GM15510 (cell line): ENCODE measurements at regions not wholly inside any gene's neighbourhood (a gene's known extent, or its start where the extent isn't known, plus 50 kb on each side); places are given as distances from the start of the nearest gene placed in this dataset.

Experiments used
- POLR2A ChIP-seq: IDR thresholded peaks from 3 replicates; pipeline ENCODE4 v1.6.1; 2011; ENCODE audit warnings: borderline replicate concordance; ENCODE audit not compliant: insufficient read length; ENCODE audit errors: extremely low read depth

DNA sequence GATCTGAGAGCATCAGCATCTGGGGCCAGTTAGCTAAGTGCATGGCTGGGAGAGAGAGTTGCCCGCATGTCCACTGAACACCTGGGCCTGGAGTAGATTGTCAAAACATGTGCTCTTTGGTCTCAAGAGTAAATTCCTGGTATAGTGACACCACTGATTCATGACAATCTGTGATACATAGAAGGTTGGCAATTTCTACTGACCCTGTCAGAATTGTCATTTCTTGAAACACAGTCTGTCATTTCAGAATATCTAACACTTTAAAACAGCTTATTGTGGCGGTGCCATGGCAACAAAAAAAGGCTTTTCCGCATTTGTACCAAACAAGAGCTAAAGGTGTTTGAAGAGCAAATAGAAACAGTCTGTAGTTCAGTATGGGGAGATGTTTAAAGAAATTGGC, 186.4 kb upstream of the FAM78B start:
- TF ChIP-seq POLR2A, result no peak

GRCh38 chr1:166354406-166354805, 187.6 kb upstream of the FAM78B start:
- TF ChIP-seq POLR2A, result no peak

GRCh38 chr1:166365081-166365480, 198.3 kb upstream of the FAM78B start:
- TF ChIP-seq POLR2A, result no peak

- no peak for TF ChIP-seq POLR2A
Observed at GRCh38 chr1:166368030-166368429, 201.2 kb upstream of the FAM78B start.

- TF ChIP-seq POLR2A, result no peak
Observed at GRCh38 chr1:166377896-166378295, 211.1 kb upstream of the FAM78B start.

GRCh38 chr1:166378805-166379204, 212.0 kb upstream of the FAM78B start:
- TF ChIP-seq POLR2A, result no peak

GRCh38 chr1:166379447-166379846, 212.6 kb upstream of the FAM78B start:
- TF ChIP-seq POLR2A, result no peak

DNA sequence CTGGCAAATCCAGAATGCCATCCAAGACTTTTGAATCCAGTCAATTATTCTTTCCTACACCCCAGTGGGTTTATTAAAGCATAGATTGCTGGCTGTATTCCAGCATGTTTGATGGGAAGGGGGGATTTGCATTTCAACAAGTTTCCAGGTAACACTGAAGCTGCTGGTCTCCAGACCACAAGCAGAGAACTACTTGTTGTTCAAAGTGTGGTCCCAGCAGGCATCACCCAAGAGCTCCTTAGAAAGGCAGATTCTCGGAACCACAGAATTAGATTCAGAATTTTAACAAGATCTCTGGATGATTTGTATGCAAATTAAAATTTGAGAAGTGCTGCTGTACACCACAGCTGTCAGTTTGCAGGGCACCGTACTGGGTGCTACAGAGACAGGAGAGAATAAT, 216.3 kb upstream of the FAM78B start:
- no peak for TF ChIP-seq POLR2A

GRCh38 chr1:166383635-166384346, 217.0 kb upstream of the FAM78B start:
- no peak for TF ChIP-seq POLR2A

- no peak for TF ChIP-seq POLR2A
Observed at GRCh38 chr1:166384948-166385347, 218.1 kb upstream of the FAM78B start.

DNA sequence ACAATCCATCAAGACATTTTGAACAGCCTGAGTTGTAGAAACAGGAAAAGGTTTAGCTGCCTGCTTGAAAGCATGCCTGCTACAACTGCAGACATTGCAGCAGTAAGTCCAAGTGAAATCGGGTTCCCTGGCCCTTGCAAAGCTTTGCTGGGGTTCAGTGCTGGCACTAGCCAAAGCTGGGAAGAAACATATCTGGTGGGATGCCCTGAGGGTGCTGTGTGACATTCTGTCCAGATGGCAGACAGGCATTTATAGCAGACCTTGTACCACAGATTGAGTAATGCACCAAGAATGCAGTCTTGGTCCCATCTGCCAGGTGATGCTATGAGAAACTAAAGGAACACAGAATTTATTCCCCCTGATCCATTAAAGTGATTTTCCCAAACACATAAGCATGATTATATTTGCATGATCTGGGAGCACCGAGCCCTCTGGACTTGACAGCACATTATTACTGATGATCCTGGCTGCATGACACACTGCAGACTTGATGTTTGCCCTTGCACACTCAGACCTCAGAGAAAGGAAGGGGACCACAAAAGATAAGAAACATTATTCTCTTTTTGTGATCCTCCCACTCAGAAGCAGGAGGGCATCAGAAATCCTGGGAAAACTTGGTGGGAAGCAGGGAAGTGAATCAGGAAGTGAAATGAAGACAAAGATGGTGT, 223.7 kb upstream of the FAM78B start:
- TF ChIP-seq POLR2A, result no peak

DNA sequence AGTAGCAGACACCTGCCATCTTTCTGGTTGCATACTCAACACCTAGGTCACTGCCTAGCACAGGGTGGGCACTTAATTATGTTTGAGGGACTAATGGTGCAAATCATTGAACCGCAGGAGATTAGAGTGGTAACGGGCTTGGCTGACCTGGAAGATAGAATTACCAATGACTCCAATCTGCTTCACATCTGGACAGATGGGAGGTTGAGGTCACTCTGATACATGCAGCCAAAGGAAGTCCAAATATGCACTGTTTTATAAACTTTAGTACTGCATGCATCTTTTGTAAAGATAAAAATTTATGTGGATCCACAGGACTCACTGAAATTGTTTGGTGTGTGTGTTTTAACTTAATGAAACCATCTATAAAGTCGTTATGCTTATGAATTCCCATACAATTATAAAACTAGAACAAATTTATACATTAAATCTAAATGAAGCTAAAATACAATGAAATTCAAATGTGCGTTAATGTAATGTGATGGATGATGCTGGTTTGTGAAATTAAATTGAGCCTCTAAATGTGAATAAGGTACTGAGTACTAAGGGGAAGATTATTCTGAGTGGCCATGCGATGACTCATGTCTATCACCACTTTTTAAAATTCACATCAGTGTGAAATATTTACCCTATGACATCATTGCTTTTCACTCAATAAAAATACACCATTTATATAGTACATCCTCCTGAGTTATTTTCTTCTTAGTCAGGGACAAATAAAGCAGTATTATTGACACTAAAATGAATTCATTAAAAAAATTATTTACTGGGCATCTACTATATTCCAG, 224.7 kb upstream of the FAM78B start:
- TF ChIP-seq POLR2A, result no peak

DNA sequence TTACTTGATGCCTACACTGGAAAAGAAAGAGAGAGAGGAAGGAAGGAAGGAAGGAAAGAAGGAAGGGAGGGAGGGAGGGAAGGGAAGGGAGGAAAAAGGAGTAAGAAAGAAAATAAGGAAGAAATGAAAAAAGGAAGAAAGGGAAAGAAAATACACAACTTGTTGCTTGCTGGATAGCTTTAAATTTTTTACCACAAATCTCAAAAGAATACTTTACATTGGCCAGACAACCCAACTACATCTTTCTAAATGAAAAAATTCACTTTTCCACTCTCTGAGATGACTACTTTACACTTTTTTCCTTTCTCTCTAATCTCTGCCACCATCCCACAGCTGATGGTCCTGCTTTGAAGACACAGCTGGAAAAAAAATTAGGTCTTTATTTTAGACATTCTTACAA, 228.9 kb upstream of the FAM78B start:
- no peak for TF ChIP-seq POLR2A

- TF ChIP-seq POLR2A, result no peak
Observed at GRCh38 chr1:166410083-166410385, 243.2 kb upstream of the FAM78B start.

DNA sequence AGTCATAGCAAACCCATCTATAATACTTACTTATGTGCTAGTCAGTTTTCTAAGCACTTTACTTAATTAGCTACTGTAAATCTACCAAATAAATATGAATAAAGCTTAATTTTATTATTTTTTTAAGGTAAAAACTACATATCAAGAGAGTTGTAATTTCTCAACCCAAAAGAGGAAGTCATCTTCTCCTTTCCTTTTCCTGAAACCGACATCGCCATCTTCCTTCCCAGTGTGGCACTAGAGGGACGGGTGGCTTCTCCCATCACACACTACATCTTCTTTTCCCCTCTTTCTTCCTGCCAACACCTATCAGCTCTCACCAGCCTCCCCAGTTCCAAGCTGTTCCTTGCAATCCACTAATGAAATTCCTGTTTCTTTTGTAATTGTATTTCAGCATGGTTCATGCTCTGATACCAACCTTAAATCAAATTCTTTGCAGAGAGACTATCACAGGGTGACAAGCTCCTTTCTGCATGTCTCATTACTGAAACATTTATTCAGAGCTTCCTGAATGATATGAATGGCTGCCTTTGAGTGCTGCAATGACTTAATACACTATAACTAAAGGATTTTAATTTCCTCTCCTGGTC, 251.6 kb upstream of the FAM78B start:
- TF ChIP-seq POLR2A, result no peak
